Activated CD4-positive, alpha-beta T cell treated with anti-CD3 and anti-CD28 coated beads for 36 hours (primary cell): ENCODE measurements at regions not wholly inside any gene's neighbourhood (a gene's known extent, or its start where the extent isn't known, plus 50 kb on each side); places are given as distances from the start of the nearest gene placed in this dataset.

Experiments used
- ATAC-seq: fragments of 200-7000 bp; cut with Tn5 transposase; one replicate; pipeline ENCODE4 v1.10.0; 2021; ENCODE audit warnings: mild to moderate bottlenecking, moderate library complexity
- CTCF ChIA-PET: fragments of 350-600 bp; sonication (Branson Sonifier 250); formaldehyde crosslinking; loops from one replicate; lab custom pipeline; 2021; ENCODE audit warnings: antibody characterized with exemption; lab: Charles Lee
- POLR2A ChIA-PET: fragments of 350-600 bp; sonication (Branson Sonifier 250); formaldehyde crosslinking; loops from one replicate; lab custom pipeline; 2021; ENCODE audit warnings: antibody characterized with exemption, inconsistent platforms; lab: Charles Lee
- DNase-seq: peaks from one replicate; pipeline ENCODE4 v3.0.0-alpha.2; 2020
- H3K27ac Mint-ChIP-seq: one replicate; pipeline ENCODE4 v1.8.0; 2021; ENCODE audit warnings: mixed read lengths
- H3K27me3 Mint-ChIP-seq: one replicate; pipeline ENCODE4 v1.8.0; 2021; ENCODE audit warnings: mixed read lengths
- H3K36me3 Mint-ChIP-seq: one replicate; pipeline ENCODE4 v1.8.0; 2021; ENCODE audit warnings: low read depth, mixed read lengths
- H3K4me1 Mint-ChIP-seq: one replicate; pipeline ENCODE4 v1.8.0; 2021; ENCODE audit warnings: mixed read lengths
- H3K4me3 Mint-ChIP-seq: one replicate; pipeline ENCODE4 v1.8.0; 2021; ENCODE audit warnings: mild to moderate bottlenecking, moderate library complexity, mixed read lengths
- H3K9me3 Mint-ChIP-seq: one replicate; pipeline ENCODE4 v1.8.0; 2021; ENCODE audit warnings: low read depth, mixed read lengths
- intact Hi-C, 2 experiments: fragments of 100-400 bp; cut with DNase I in 1 of 2; cut with micrococcal nuclease in 1 of 2; formaldehyde crosslinking; loops; one replicate each; pipeline versions ENCODE4 v1.14.2 to v1.15.1; 2022 to 2024; cut with DNase I, micrococcal nuclease

DNA sequence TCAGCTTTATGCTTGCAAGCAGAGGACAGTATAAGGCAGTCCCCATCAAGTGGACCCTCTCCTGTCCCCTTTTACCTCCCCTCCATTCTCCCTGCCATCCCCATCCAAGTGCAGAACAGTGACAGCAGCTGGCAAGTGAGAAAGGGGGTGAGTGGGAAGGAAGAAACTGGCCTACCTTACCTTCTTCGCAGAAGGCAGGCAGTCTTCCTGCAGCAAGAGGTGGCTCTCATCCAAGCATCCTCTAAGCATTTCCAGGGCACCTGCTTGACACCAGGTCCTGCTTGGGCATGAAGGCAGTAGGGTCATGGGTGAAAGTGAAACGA is 77.3 kb upstream of the SH3PXD2B start:
- no peak overlapping the region for H3K27ac Mint-ChIP-seq
- ATAC-seq (no peak), DNase-seq (no peak)
- no peaks in the 10 kb centered on the region for H3K9me3 Mint-ChIP-seq
- CTCF ChIA-PET: no interaction called here
- H3K4me1 Mint-ChIP-seq: peaks cover 4% of the 10 kb centered on the region
- intact Hi-C loops: no loop called here
- H3K27me3 Mint-ChIP-seq: peaks cover 9% of the 10 kb centered on the region
- POLR2A ChIA-PET: no interaction called here
- H3K4me3 Mint-ChIP-seq: no peak overlapping the region
- no peaks in the 10 kb centered on the region for H3K36me3 Mint-ChIP-seq

DNA sequence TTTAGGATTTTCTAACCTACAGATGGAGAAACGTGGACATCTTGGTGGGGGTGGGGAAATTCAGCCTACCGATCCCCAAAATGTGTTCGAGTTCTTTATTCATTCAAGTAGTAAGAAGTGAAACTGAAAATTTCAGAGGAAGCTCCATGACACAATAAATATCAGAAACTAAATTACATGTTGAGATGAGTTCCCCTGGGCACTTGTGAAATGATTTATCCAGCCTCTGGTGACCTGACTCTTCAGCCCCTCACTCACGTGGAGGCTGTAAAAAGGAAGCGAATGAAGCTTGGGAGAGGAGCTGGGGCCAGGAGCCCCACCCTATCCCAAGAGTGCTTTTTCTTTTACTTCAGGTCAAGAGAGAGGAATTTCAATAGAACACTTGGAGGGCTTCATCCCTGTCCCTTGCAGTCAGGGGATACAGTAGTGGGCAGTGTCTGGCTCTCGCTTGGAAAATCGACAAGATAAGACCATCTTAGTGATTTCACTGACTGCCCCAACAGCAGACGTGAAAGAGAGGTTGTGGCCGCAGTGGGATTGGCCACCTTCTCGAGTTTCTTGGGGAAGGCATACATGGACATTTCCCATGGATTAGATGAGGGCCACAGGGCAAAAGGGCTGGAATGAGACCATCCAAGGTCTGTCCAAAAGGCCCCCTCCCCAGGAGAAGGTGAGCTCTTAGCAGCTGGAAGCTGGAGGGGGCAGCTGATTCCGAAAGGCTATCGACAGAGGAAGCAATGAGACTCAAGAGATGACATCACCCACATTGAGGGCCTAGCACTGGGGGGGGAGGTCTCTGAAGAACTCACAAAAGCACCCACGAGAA is 76.8 kb upstream of the SH3PXD2B start:
- DNase-seq (no peak), ATAC-seq (no peak)
- Mint-ChIP-seq H3K36me3 (no peaks in the 10 kb centered on the region), H3K27me3 (peaks cover 9% of the 10 kb centered on the region), H3K9me3 (no peaks in the 10 kb centered on the region), H3K4me3 (no peak overlapping the region), H3K4me1 (peaks cover 4% of the 10 kb centered on the region), H3K27ac (no peak overlapping the region)
- intact Hi-C loops: no loop called here
- CTCF ChIA-PET: no interaction called here
- POLR2A ChIA-PET: interaction anchor here (0.7 kb wide), 1 partner anchor 284 kb away, joined by 3 read pairs; no protein-coding TSS in a partner anchor

DNA sequence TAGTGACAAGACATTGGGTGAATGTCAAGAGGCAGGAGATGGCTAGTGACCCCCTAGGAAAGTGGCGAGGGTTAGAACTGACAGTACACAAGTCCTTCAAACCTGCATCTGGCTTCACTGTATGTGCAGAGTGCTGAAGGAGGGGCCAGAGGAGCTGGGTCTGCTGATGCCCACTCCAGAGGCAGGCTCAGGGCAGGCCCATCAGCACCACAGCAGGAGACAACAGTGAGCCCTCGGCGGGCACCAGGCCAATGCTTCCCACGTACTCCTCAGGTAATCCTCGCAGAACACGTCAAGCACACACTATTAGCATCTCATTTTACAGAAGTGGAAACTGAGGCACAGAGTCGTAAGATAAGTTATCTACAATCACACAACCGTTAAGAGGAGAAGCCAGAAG is 76.1 kb upstream of the SH3PXD2B start:
- no peaks in the 10 kb centered on the region for H3K36me3 Mint-ChIP-seq
- intact Hi-C loops: no loop called here
- H3K27ac Mint-ChIP-seq: no peak overlapping the region
- peaks cover 4% of the 10 kb centered on the region for H3K4me1 Mint-ChIP-seq
- ChIA-PET CTCF (no interaction called here), POLR2A (interaction anchor here (0.7 kb wide), 1 partner anchor 283 kb away, joined by 3 read pairs; no protein-coding TSS in a partner anchor)
- ATAC-seq (no peak), DNase-seq (no peak)
- H3K27me3 Mint-ChIP-seq: peaks cover 9% of the 10 kb centered on the region
- no peaks in the 10 kb centered on the region for H3K9me3 Mint-ChIP-seq
- H3K4me3 Mint-ChIP-seq: no peak overlapping the region

DNA sequence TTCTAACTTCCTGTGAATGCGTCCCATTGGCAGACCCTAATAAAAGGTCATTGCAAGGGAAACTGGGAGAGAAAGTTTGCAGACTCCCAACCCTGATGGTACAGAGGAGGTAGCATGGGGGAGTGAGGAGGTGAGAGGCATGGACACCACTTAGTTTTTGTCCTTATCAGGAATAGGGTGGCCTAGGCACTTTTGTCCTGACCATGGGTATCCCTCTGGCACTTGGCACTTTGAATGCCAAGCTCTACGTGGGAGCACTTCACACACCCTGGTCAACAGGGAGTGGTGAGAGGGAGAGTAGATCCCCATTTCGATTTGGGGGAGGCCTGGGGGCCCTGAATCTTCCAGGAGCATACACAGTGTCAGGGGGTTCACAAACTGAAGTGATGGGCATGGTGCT is 75.6 kb upstream of the SH3PXD2B start:
- Mint-ChIP-seq H3K4me1 (peaks cover 4% of the 10 kb centered on the region), H3K4me3 (no peak overlapping the region), H3K27me3 (peaks cover 9% of the 10 kb centered on the region), H3K27ac (no peak overlapping the region), H3K9me3 (no peaks in the 10 kb centered on the region), H3K36me3 (no peaks in the 10 kb centered on the region)
- intact Hi-C loops: no loop called here
- POLR2A ChIA-PET: no interaction called here
- CTCF ChIA-PET: interaction anchor here (0.6 kb wide), 1 partner anchor 214 kb away, joined by 4 read pairs; no protein-coding TSS in a partner anchor
- ATAC-seq: no peak
- DNase-seq: no peak

DNA sequence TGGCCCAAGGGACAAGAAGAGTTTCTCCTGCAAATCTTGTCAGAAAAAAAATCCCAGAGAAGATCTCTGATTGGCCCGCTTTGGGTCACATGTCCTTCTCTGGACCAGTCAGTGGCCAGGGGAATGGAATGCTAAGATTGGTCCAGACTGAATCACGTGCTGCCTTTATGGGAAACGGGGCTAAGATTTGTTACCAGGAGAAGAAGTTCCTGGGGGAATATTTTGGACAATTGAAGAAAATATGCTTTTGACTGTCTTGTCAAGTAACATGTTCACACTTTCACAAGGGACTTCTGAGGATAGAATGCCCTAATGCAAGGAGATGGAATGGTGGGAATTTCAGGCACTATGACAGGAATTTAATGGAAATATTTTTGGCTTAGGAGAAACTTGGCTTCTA is 74.1 kb upstream of the SH3PXD2B start:
- ChIA-PET POLR2A (no interaction called here), CTCF (interaction anchor here (0.6 to 1.9 kb wide), 2 partner anchors 169 to 522 kb away, joined by 3 to 5 read pairs; no protein-coding TSS in a partner anchor)
- Mint-ChIP-seq H3K27ac (no peak overlapping the region), H3K4me1 (peaks cover 4% of the 10 kb centered on the region), H3K4me3 (no peak overlapping the region), H3K27me3 (peaks cover 11% of the 10 kb centered on the region), H3K9me3 (no peaks in the 10 kb centered on the region), H3K36me3 (no peaks in the 10 kb centered on the region)
- intact Hi-C loops: no loop called here
- no peak for ATAC-seq
- DNase-seq: no peak

DNA sequence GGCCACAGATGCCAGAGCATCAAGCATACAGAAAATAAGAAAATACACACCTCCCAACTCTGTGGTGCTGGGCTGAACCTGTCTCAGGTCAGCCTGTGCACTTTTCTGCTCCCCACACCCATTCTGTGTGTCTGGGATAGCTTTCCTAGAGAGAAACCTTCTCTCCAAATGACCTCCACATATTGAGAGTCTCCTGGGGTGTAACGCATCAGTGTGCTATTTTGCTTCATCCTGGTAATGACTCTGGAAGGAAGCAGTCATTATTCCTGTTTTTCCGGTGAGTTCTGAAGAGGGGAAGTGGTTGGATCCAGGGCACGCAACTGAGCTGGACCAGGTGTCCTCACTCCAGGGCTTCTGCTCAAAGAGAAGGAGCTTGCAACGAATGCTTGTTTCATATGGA is 73.2 kb upstream of the SH3PXD2B start:
- Mint-ChIP-seq H3K27me3 (peaks cover 15% of the 10 kb centered on the region), H3K4me1 (peaks cover 4% of the 10 kb centered on the region), H3K27ac (no peak overlapping the region), H3K9me3 (peaks cover 4% of the 10 kb centered on the region), H3K36me3 (no peaks in the 10 kb centered on the region), H3K4me3 (no peak overlapping the region)
- CTCF ChIA-PET: no interaction called here
- DNase-seq (no peak), ATAC-seq (no peak)
- intact Hi-C loops: no loop called here
- POLR2A ChIA-PET: no interaction called here

DNA sequence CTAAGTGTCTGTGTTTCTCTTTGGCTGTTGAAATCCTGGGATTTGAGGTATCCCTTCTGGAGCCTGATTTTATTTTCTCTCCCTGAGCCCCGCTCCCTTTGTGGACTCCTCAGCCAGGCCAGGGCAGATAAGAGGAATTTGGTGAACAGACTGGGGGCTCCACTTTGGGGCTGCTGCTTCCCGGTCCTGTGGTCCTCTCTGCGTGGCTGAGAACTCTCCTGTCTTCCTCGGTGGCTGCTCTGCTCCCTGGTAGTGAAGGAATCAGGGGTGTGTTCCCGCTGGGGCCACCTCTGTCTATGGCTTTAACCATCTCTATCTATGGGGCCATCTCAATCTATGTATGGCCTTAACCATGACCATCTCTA is 71.7 kb upstream of the SH3PXD2B start:
- Mint-ChIP-seq H3K4me1 (peaks cover under 1% of the 10 kb centered on the region), H3K27ac (no peak overlapping the region), H3K9me3 (peaks cover 13% of the 10 kb centered on the region), H3K27me3 (peaks cover 15% of the 10 kb centered on the region), H3K4me3 (no peak overlapping the region), H3K36me3 (no peaks in the 10 kb centered on the region)
- DNase-seq (no peak), ATAC-seq (no peak)
- intact Hi-C loops: no loop called here
- CTCF ChIA-PET: no interaction called here
- POLR2A ChIA-PET: no interaction called here

DNA sequence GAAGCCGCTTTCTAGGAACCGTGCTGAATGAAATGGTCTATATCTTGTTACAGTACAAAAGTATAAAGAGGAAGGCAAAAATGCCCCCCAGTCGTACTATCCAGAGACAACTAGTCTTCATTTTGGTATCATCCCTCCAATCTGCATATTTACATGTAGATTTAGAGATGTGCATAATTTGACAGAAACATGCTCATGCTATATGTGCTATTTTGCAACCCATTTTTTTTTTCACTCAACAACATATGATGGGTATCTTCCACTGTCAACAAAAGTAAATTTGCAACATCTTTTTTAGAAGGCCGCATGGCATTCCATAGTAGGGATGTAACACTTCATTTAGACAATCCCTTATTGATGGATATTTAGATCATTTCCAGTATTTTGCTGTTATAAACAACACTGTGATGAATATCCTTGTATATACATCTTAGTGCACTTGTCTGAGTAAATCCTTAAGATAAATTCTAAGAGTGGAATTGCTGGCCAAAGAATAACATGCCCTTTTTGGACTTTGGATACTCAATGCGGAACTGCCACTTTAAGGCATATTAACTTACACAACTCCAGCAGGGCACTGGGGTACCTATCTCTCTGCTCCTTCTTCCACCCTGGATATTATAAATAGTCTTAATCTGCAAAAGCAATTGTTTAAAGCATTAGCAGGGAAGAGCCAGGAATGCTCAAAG is 71.1 kb upstream of the SH3PXD2B start:
- H3K4me1 Mint-ChIP-seq: no peaks in the 10 kb centered on the region
- peaks cover 17% of the 10 kb centered on the region for H3K9me3 Mint-ChIP-seq
- intact Hi-C loops: no loop called here
- peaks cover 15% of the 10 kb centered on the region for H3K27me3 Mint-ChIP-seq
- ATAC-seq: no peak
- H3K36me3 Mint-ChIP-seq: no peaks in the 10 kb centered on the region
- POLR2A ChIA-PET: no interaction called here
- no peak for DNase-seq
- no peak overlapping the region for H3K4me3 Mint-ChIP-seq
- H3K27ac Mint-ChIP-seq: no peak overlapping the region
- CTCF ChIA-PET: no interaction called here

DNA sequence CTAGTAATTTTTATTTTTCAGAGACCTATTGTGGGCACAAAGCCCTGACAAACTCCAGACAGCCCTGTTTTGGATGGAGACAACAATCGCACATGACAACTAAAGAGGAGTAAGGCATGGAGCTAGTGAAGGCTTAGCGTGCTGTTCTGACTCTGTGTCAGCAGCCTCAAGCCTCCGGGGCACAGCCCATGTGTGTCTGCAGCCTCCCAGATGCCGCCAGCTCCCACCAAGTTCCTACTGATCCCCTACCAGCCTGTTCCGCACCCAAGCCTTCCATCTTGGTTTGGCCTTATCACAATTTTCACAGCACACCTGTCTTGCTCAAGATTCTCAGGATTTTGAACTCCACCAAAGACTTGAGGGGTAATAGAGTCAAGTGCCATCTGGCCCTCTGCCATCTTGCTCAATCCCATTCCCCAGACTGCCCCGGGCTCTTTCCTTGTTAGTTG is 70.3 kb upstream of the SH3PXD2B start:
- H3K4me1 Mint-ChIP-seq: no peaks in the 10 kb centered on the region
- ChIA-PET POLR2A (no interaction called here), CTCF (no interaction called here)
- intact Hi-C loops: no loop called here
- H3K36me3 Mint-ChIP-seq: no peaks in the 10 kb centered on the region
- ATAC-seq: no peak
- H3K27ac Mint-ChIP-seq: no peak overlapping the region
- H3K9me3 Mint-ChIP-seq: peaks cover 23% of the 10 kb centered on the region
- no peak overlapping the region for H3K4me3 Mint-ChIP-seq
- H3K27me3 Mint-ChIP-seq: peaks cover 15% of the 10 kb centered on the region
- no peak for DNase-seq

DNA sequence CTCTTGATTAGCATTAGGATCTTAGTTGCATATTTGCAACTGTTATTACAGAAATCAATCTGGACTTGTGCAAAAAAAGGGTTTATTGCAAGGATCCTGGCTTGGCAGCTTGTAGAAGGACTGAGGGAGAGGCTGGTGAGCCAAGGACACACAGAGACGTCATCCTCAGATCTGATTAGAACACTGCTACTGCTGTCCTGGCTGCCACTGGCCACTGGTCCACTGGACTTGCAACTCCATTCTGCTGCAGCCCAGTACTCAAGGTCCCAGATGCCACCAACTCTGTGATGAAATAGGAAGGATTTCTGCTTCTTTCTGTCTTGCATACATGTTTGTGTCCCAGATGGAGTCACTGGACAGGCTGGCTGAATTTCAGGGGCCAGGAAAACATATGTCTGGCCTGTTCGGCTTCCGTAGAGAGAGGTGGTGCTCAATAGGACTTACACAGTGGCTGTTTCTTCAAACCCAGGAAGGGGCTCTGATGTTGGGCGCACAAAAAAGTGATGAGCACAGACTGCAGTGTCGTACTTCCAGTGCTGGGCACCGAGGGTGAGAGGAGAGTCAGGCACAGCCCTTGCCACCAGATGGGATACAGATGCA is 68.9 kb upstream of the SH3PXD2B start:
- H3K4me3 Mint-ChIP-seq: no peak overlapping the region
- ATAC-seq (no peak), DNase-seq (no peak)
- H3K4me1 Mint-ChIP-seq: no peaks in the 10 kb centered on the region
- no peak overlapping the region for H3K27ac Mint-ChIP-seq
- peaks cover 9% of the 10 kb centered on the region for H3K27me3 Mint-ChIP-seq
- CTCF ChIA-PET: no interaction called here
- peaks cover 24% of the 10 kb centered on the region for H3K9me3 Mint-ChIP-seq
- intact Hi-C loops: no loop called here
- POLR2A ChIA-PET: no interaction called here
- no peaks in the 10 kb centered on the region for H3K36me3 Mint-ChIP-seq

DNA sequence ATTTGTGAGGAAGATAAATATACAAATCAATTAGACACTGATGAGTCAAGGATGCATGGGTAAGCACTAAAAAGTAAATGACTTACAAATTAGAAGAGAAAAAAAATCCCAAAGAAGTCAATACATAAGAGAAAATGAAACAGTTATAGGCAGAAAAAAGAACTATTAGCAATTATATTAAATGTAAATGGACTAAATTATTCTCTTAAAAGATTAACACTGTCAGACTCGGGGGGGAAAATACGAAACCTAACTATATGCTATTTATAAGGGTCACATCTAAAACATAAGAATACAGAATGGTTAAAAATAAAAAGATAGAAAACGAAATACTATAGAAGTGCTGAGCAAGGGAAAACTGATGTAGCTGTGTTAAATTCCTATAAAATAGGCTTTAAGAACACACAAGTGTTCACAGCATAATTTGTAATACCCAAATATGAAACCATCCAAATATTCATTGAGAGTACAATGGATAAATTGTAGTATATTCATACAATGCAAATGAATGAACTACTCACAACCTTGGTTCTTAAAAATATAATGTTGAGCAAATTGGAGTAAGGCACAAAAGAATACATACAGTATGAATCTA is 67.1 kb upstream of the SH3PXD2B start:
- Mint-ChIP-seq H3K27ac (no peak overlapping the region), H3K4me3 (no peak overlapping the region), H3K9me3 (peaks cover 24% of the 10 kb centered on the region), H3K4me1 (no peaks in the 10 kb centered on the region), H3K36me3 (no peaks in the 10 kb centered on the region), H3K27me3 (peaks cover 10% of the 10 kb centered on the region)
- ATAC-seq (no peak), DNase-seq (no peak)
- intact Hi-C loops: no loop called here
- ChIA-PET CTCF (no interaction called here), POLR2A (no interaction called here)
